Lower leg skin (tissue), 4 donors: ENCODE measurements at regions not wholly inside any gene's neighbourhood (a gene's known extent, or its start where the extent isn't known, plus 50 kb on each side); places are given as distances from the start of the nearest gene placed in this dataset.

Experiments used
- DNase-seq, 2 donors: peaks; one replicate each; pipeline ENCODE4 v3.0.0-alpha.2; 2019; ENCODE audit warnings: low spot score in 2 of 2
- H3K4me3 ChIP-seq: fragments of 200-600 bp; sonication (generic); 2 replicates; pipeline ENCODE4 v1.5.1; 2017; ENCODE audit warnings: mild to moderate bottlenecking, low read depth; ENCODE audit not compliant: poor library complexity, severe bottlenecking
- CTCF ChIP-seq, 3 donors: fragments of 450-650 bp; IDR thresholded peaks; one replicate each; pipeline ENCODE4 v1.5.1; 2016; ENCODE audit warnings: antibody characterized with exemption in 3 of 3, mild to moderate bottlenecking in 3 of 3, moderate library complexity in 2 of 3
- POLR2A ChIP-seq, 2 donors: fragments of 450-650 bp; IDR thresholded peaks; one replicate each; pipeline ENCODE4 v1.6.1; 2016 to 2017; ENCODE audit warnings: antibody characterized with exemption in 2 of 2, mild to moderate bottlenecking in 1 of 2, moderate library complexity in 1 of 2
- WGBS, 2 donors: methylation state at CpG; one replicate each; pipeline ENCODE4 v1.1.5; 2018; 5-methylcytosine and 5-hydroxymethylcytosine counted together
- intact Hi-C: fragments of 100-400 bp; cut with DNase I; formaldehyde crosslinking; loops from one replicate; pipeline ENCODE4 v1.15.0; 2023; ENCODE audit warnings: low total_unique reads

GRCh38 chr12:127934409-127934808, 332.6 kb upstream of the TMEM132C start:
- H3K4me3 ChIP-seq = no peak overlapping the region
- 78% methylated on average over 1 of the region's 1 CpG for WGBS, 2 donors
- TF ChIP-seq CTCF (IDR thresholded peaks at IDR 0.05) (no peak), POLR2A (IDR thresholded peaks at IDR 0.05) (no peak)

GRCh38 chr12:127936463-127936862, 330.5 kb upstream of the TMEM132C start:
- intact Hi-C loops = no loop called here
- no peak for DNase-seq
- 92% methylated on average over 2 of the region's 2 CpGs for WGBS, 2 donors
- TF ChIP-seq POLR2A (IDR thresholded peaks at IDR 0.05) (no peak), CTCF (IDR thresholded peaks at IDR 0.05) (no peak)
- H3K4me3 ChIP-seq = no peak overlapping the region

More at GRCh38 chr12:127934409-127934808, 332.6 kb upstream of the TMEM132C start:
- no peak for DNase-seq
- intact Hi-C loops = no loop called here

- DNase-seq = no peak
- no peak overlapping the region for H3K4me3 ChIP-seq
- TF ChIP-seq POLR2A (IDR thresholded peaks at IDR 0.05) = no peak
- TF ChIP-seq CTCF (IDR thresholded peaks at IDR 0.05) = no peak
- intact Hi-C loops = no loop called here
- WGBS, 2 donors = 62 to 63% methylated on average over 3 of the region's 3 CpGs
Observed at GRCh38 chr12:127941332-127941731, 325.6 kb upstream of the TMEM132C start.

GRCh38 chr12:127942981-127943380, 324.0 kb upstream of the TMEM132C start:
- DNase-seq = no peak
- no peak overlapping the region for H3K4me3 ChIP-seq
- WGBS, 2 donors = 71 to 78% methylated on average over 3 of the region's 3 CpGs
- intact Hi-C loops = no loop called here
- TF ChIP-seq POLR2A (IDR thresholded peaks at IDR 0.05) = no peak
- no peak for TF ChIP-seq CTCF (IDR thresholded peaks at IDR 0.05)

GRCh38 chr12:127943481-127944210, 323.3 kb upstream of the TMEM132C start:
- H3K4me3 ChIP-seq = no peak overlapping the region
- no peak for TF ChIP-seq CTCF (IDR thresholded peaks at IDR 0.05)
- no peak for TF ChIP-seq POLR2A (IDR thresholded peaks at IDR 0.05)
- no peak for DNase-seq
- 56 to 59% methylated on average over 10 of the region's 10 CpGs for WGBS, 2 donors
- intact Hi-C loops = no loop called here
